ENCODE measurements at regions not wholly inside any gene's neighbourhood (a gene's known extent, or its start where the extent isn't known, plus 50 kb on each side); places are given as distances from the start of the nearest gene placed in this dataset.

GRCh38 chr10:124240839-124241291 is 147.5 kb upstream of the CHST15 start (continued):
- no peak for TF ChIP-seq REST (IDR thresholded peaks at IDR 0.05; ENCODE audit: unreplicated experiment)
- TF ChIP-seq ZNF331 (CRISPR knock-in tag; IDR thresholded peaks at IDR 0.05; ENCODE audit: low read depth): no peak

GRCh38 chr10:124239696-124240095 is 146.3 kb upstream of the CHST15 start:
- Histone ChIP-seq H3K36me3 (ENCODE audit: insufficient read depth) (no peaks in the 10 kb centered on the region), H3K9me2 (ENCODE audit: insufficient read depth) (no peaks in the 10 kb centered on the region), H2AFZ (0 out of 2 replicates have a peak overlapping the region, but pooled peaks have one; percentile 10), H3K79me2 (replicated peaks; ENCODE audit: insufficient read depth) (no peaks in the 10 kb centered on the region), H3K4me3 (no peak overlapping the region), H4K20me1 (replicated peaks; ENCODE audit: insufficient read depth) (no peaks in the 10 kb centered on the region), H3F3A (replicated peaks; ENCODE audit: low read depth) (no peaks in the 10 kb centered on the region), H3K27ac (ENCODE audit: low read depth) (no peak overlapping the region), H3K4me2 (no peak overlapping the region), H3K27me3 (ENCODE audit: insufficient read depth) (no peaks in the 10 kb centered on the region), H3K4me1 (ENCODE audit: insufficient read depth) (no peaks in the 10 kb centered on the region)
- TF ChIP-seq CREB1 (CRISPR knock-in tag; IDR thresholded peaks at IDR 0.05; ENCODE audit: low read depth): no peak
- no peaks in the 10 kb centered on the region; the same call in 2 of the 3 replicates for H3K9me3 Mint-ChIP-seq
- DNase-seq (ENCODE audit: low spot score): no peak
- peaks cover 19% of the 10 kb centered on the region for H3K4me1 Mint-ChIP-seq
- H3K27ac Mint-ChIP-seq: no peak overlapping the region
- no peaks in the 10 kb centered on the region for H3K36me3 Mint-ChIP-seq (ENCODE audit: low read depth)
- no peak; the same call in 2 of the 3 replicates for ATAC-seq
- H3K4me3 Mint-ChIP-seq: no peak overlapping the region
- peaks cover 16% of the 10 kb centered on the region for H3K27me3 Mint-ChIP-seq (ENCODE audit: insufficient read depth, low read depth, poor library complexity)

GRCh38 chr10:124239134-124239533 is 145.7 kb upstream of the CHST15 start:
- Histone ChIP-seq H3K4me1 (ENCODE audit: insufficient read depth) (no peaks in the 10 kb centered on the region), H2AFZ (no peak overlapping the region), H3K27ac (ENCODE audit: low read depth) (no peak overlapping the region), H3F3A (replicated peaks; ENCODE audit: low read depth) (no peaks in the 10 kb centered on the region), H3K9me2 (ENCODE audit: insufficient read depth) (no peaks in the 10 kb centered on the region), H3K27me3 (ENCODE audit: insufficient read depth) (no peaks in the 10 kb centered on the region), H3K79me2 (replicated peaks; ENCODE audit: insufficient read depth) (no peaks in the 10 kb centered on the region), H3K4me2 (no peak overlapping the region), H3K4me3 (no peak overlapping the region), H3K36me3 (ENCODE audit: insufficient read depth) (no peaks in the 10 kb centered on the region), H4K20me1 (replicated peaks; ENCODE audit: insufficient read depth) (no peaks in the 10 kb centered on the region)
- DNase-seq (ENCODE audit: low spot score) (no peak), ATAC-seq (peak; percentile 18; the same call in 2 of the 3 replicates)
- H3K4me3 Mint-ChIP-seq: no peak overlapping the region
- no peaks in the 10 kb centered on the region for H3K36me3 Mint-ChIP-seq (ENCODE audit: low read depth)
- H3K4me1 Mint-ChIP-seq: peaks cover 19% of the 10 kb centered on the region
- peaks cover 16% of the 10 kb centered on the region for H3K27me3 Mint-ChIP-seq (ENCODE audit: insufficient read depth, low read depth, poor library complexity)
- H3K27ac Mint-ChIP-seq: no peak overlapping the region
- TF ChIP-seq STAT1 (IDR thresholded peaks at IDR 0.05; ENCODE audit: unreplicated experiment) (no peak), CREB1 (CRISPR knock-in tag; IDR thresholded peaks at IDR 0.05; ENCODE audit: low read depth) (no peak), ZNF114 (CRISPR knock-in tag; IDR thresholded peaks at IDR 0.05) (no peak), ZNF462 (CRISPR knock-in tag; IDR thresholded peaks at IDR 0.05) (no peak), ZNF331 (CRISPR knock-in tag; IDR thresholded peaks at IDR 0.05; ENCODE audit: low read depth) (no peak)
- H3K9me3 Mint-ChIP-seq: no peaks in the 10 kb centered on the region; the same call in 2 of the 3 replicates
